Right hindlimb (tissue), 1 donor: ENCODE measurements at regions not wholly inside any gene's neighbourhood (a gene's known extent, or its start where the extent isn't known, plus 50 kb on each side); places are given as distances from the start of the nearest gene placed in this dataset.
A peak's percentile ranks its signal among the peaks of the same experiment; 100 is the strongest.

ENCODE experiments used
- DNase-seq: peaks from one replicate; pipeline ENCODE4 v3.0.0-alpha.2; 2018

GRCh38 chr14:94884616-94885230, 114.8 kb upstream of the GSC start:
- DNase-seq = no peak

GRCh38 chr14:94882401-94882800, 112.5 kb upstream of the GSC start:
- no peak for DNase-seq

- peak; percentile 63 for DNase-seq
These were observed 111.0 kb upstream of the GSC start for GRCh38 chr14:94880876-94881275.

GRCh38 chr14:94880106-94880505, 110.2 kb upstream of the GSC start:
- DNase-seq = peak; percentile 34

GRCh38 chr14:94879537-94879936, 109.6 kb upstream of the GSC start:
- no peak for DNase-seq

GRCh38 chr14:94876306-94876705, 106.4 kb upstream of the GSC start:
- no peak for DNase-seq

GRCh38 chr14:94875256-94875655, 105.3 kb upstream of the GSC start:
- no peak for DNase-seq

GRCh38 chr14:94868772-94869072, 98.8 kb upstream of the GSC start:
- DNase-seq = no peak

GRCh38 chr14:94867946-94868771, 98.2 kb upstream of the GSC start:
- peak; percentile 62 for DNase-seq

GRCh38 chr14:94867209-94867608, 97.3 kb upstream of the GSC start:
- no peak for DNase-seq

- DNase-seq = peak; percentile 34
These were observed 94.7 kb upstream of the GSC start for GRCh38 chr14:94864387-94865195.

GRCh38 chr14:94863366-94863765, 93.5 kb upstream of the GSC start:
- no peak for DNase-seq

- peak; percentile 54 for DNase-seq
These were observed 88.0 kb upstream of the GSC start for GRCh38 chr14:94857950-94858349.

GRCh38 chr14:94853920-94854319, 84.0 kb upstream of the GSC start:
- no peak for DNase-seq

- DNase-seq = peak; percentile 42
These were observed 80.6 kb upstream of the GSC start for GRCh38 chr14:94850309-94851211.

GRCh38 chr14:94844593-94845152, 74.8 kb upstream of the GSC start:
- DNase-seq = peak; percentile 59

GRCh38 chr14:94840467-94840866, 70.6 kb upstream of the GSC start:
- DNase-seq = no peak

- DNase-seq = no peak
These were observed 69.4 kb upstream of the GSC start for GRCh38 chr14:94839348-94839747.

- no peak for DNase-seq
These were observed 66.9 kb upstream of the GSC start for GRCh38 chr14:94836849-94837248.

- DNase-seq = no peak
These were observed 63.7 kb upstream of the GSC start for GRCh38 chr14:94833633-94834032.

GRCh38 chr14:94831085-94831484, 61.2 kb upstream of the GSC start:
- DNase-seq = no peak

GRCh38 chr14:94827711-94828447, 58.0 kb upstream of the GSC start:
- DNase-seq = peak; percentile 92
